Prostate gland (tissue), 2 donors: ENCODE measurements at regions not wholly inside any gene's neighbourhood (a gene's known extent, or its start where the extent isn't known, plus 50 kb on each side); places are given as distances from the start of the nearest gene placed in this dataset.

ENCODE experiments used
- DNase-seq: peaks from one replicate; pipeline ENCODE4 v3.0.0-alpha.2; 2019; ENCODE audit warnings: low spot score
- H3K27ac ChIP-seq, 2 donors: fragments of 200-600 bp; sonication (generic); 2 replicates each; pipeline ENCODE4 v1.5.1; 2017 to 2019
- H3K27me3 ChIP-seq: fragments of 200-600 bp; sonication (generic); replicated peaks from 2 replicates; pipeline ENCODE4 v1.5.1; 2019; ENCODE audit not compliant: insufficient read depth
- H3K36me3 ChIP-seq, 2 donors: fragments of 200-600 bp; sonication (generic); 1 replicate in 1 of 2; 2 replicates in 1 of 2; pipeline versions ENCODE4 v1.5.1 to v1.8.1; 2017 to 2019
- H3K4me1 ChIP-seq: fragments of 200-600 bp; sonication (generic); replicated peaks from 2 replicates; pipeline ENCODE4 v1.5.1; 2019
- H3K4me3 ChIP-seq, 2 donors: fragments of 200-600 bp; sonication (generic); 2 replicates each; pipeline ENCODE4 v1.5.1; 2017 to 2019
- H3K9me3 ChIP-seq: fragments of 200-600 bp; sonication (generic); 2 replicates; pipeline ENCODE4 v1.5.1; 2017
- CTCF ChIP-seq, 4 experiments: fragments of 200-600 bp in 2 of 4; fragments of 450-650 bp in 2 of 4; sonication (generic) in 2 of 4; IDR thresholded peaks; 1 replicate in 3 of 4; 2 replicates in 1 of 4; pipeline ENCODE4 v1.5.1; 2016 to 2019; ENCODE audit warnings: antibody characterized with exemption in 4 of 4, mild to moderate bottlenecking in 2 of 4, moderate library complexity in 2 of 4
- POLR2A ChIP-seq: fragments of 450-650 bp; IDR thresholded peaks from one replicate; pipeline ENCODE4 v1.6.1; 2016; ENCODE audit warnings: antibody characterized with exemption, mild to moderate bottlenecking
- POLR2AphosphoS5 ChIP-seq: sonication (generic); formaldehyde crosslinking; IDR thresholded peaks from one replicate; pipeline ENCODE4 v1.6.1; 2017; ENCODE audit warnings: antibody characterized with exemption
- WGBS: methylation state at CpG from one replicate; pipeline ENCODE4 v1.1.5; 2018; 5-methylcytosine and 5-hydroxymethylcytosine counted together
- intact Hi-C: fragments of 100-400 bp; cut with DNase I; formaldehyde crosslinking; loops from one replicate; pipeline ENCODE4 v1.14.2; 2022

- intact Hi-C loops, result no loop called here
- H3K4me1 ChIP-seq, result no peaks in the 10 kb centered on the region
- H3K4me3 ChIP-seq, result no peak overlapping the region
- H3K36me3 ChIP-seq, result no peaks in the 10 kb centered on the region
- TF ChIP-seq POLR2AphosphoS5, result no peak
- TF ChIP-seq CTCF (IDR thresholded peaks at IDR 0.05), result no peak
- no peak for TF ChIP-seq POLR2A
- H3K27ac ChIP-seq, result no peak overlapping the region
- WGBS, result 65% methylated on average over 3 of the region's 3 CpGs
- no peaks in the 10 kb centered on the region for H3K27me3 ChIP-seq
- DNase-seq, result no peak
- no peaks in the 10 kb centered on the region for H3K9me3 ChIP-seq
Observed at GRCh38 chr2:235170016-235170415, 218.2 kb downstream of the SH3BP4 start.

GRCh38 chr2:235170536-235171521 lies 219.0 kb downstream of the SH3BP4 start:
- H3K27ac ChIP-seq, result no peak overlapping the region
- H3K4me3 ChIP-seq, result no peak overlapping the region
- no peaks in the 10 kb centered on the region for H3K27me3 ChIP-seq
- TF ChIP-seq POLR2AphosphoS5 (no peak), POLR2A (no peak), CTCF (IDR thresholded peaks at IDR 0.05) (no peak)
- no peak for DNase-seq
- no peaks in the 10 kb centered on the region for H3K36me3 ChIP-seq
- no peaks in the 10 kb centered on the region for H3K9me3 ChIP-seq
- intact Hi-C loops, result no loop called here
- no peaks in the 10 kb centered on the region for H3K4me1 ChIP-seq
- WGBS, result 24% methylated on average over 8 of the region's 8 CpGs

GRCh38 chr2:235171550-235172031 lies 219.8 kb downstream of the SH3BP4 start:
- H3K4me3 ChIP-seq, result no peak overlapping the region
- H3K4me1 ChIP-seq, result no peaks in the 10 kb centered on the region
- H3K36me3 ChIP-seq, result no peaks in the 10 kb centered on the region
- no peaks in the 10 kb centered on the region for H3K27me3 ChIP-seq
- no peak overlapping the region for H3K27ac ChIP-seq
- intact Hi-C loops, result no loop called here
- TF ChIP-seq POLR2AphosphoS5 (no peak), POLR2A (no peak), CTCF (IDR thresholded peaks at IDR 0.05) (no peak)
- WGBS, result 68% methylated on average over 4 of the region's 4 CpGs
- no peaks in the 10 kb centered on the region for H3K9me3 ChIP-seq
- no peak for DNase-seq

GRCh38 chr2:235180642-235181041 lies 228.8 kb downstream of the SH3BP4 start:
- Histone ChIP-seq H3K4me3 (no peak overlapping the region), H3K27me3 (no peaks in the 10 kb centered on the region), H3K36me3 (no peaks in the 10 kb centered on the region), H3K4me1 (no peaks in the 10 kb centered on the region), H3K27ac (no peak overlapping the region), H3K9me3 (no peaks in the 10 kb centered on the region)
- intact Hi-C loops, result no loop called here
- no peak for DNase-seq
- WGBS, result 95% methylated on average over 6 of the region's 6 CpGs
- TF ChIP-seq POLR2A, result no peak
- TF ChIP-seq CTCF (IDR thresholded peaks at IDR 0.05), result no peak
- no peak for TF ChIP-seq POLR2AphosphoS5

- DNase-seq, result no peak
- Histone ChIP-seq H3K27ac (no peak overlapping the region), H3K9me3 (no peaks in the 10 kb centered on the region), H3K36me3 (no peaks in the 10 kb centered on the region), H3K27me3 (no peaks in the 10 kb centered on the region), H3K4me1 (no peaks in the 10 kb centered on the region), H3K4me3 (no peak overlapping the region)
- intact Hi-C loops, result no loop called here
- no peak for TF ChIP-seq CTCF (IDR thresholded peaks at IDR 0.05)
- no peak for TF ChIP-seq POLR2A
- no peak for TF ChIP-seq POLR2AphosphoS5
Observed at GRCh38 chr2:235183786-235184185, 232.0 kb downstream of the SH3BP4 start.
